GM18870 (cell line): ENCODE measurements at regions not wholly inside any gene's neighbourhood (a gene's known extent, or its start where the extent isn't known, plus 50 kb on each side); places are given as distances from the start of the nearest gene placed in this dataset.

Experiments
- ATAC-seq: cut with Tn5 transposase; IDR thresholded peaks from one replicate; pipeline ENCODE4 v1.9.1; 2021; ENCODE audit warnings: moderate library complexity; ENCODE audit not compliant: unreplicated experiment

- no peak for ATAC-seq
These were observed 55.8 kb downstream of the KCNE4 start for GRCh38 chr2:223107825-223108224.

GRCh38 chr2:223108351-223109050 is 56.5 kb downstream of the KCNE4 start:
- no peak for ATAC-seq

- ATAC-seq = no peak
These were observed 57.4 kb downstream of the KCNE4 start for GRCh38 chr2:223109341-223109740.

GRCh38 chr2:223113161-223113560 is 61.2 kb downstream of the KCNE4 start:
- no peak for ATAC-seq

GRCh38 chr2:223114170-223114569 is 62.2 kb downstream of the KCNE4 start:
- ATAC-seq = no peak

- no peak for ATAC-seq
These were observed 62.9 kb downstream of the KCNE4 start for GRCh38 chr2:223114917-223115316.

- no peak for ATAC-seq
These were observed 65.5 kb downstream of the KCNE4 start for GRCh38 chr2:223117533-223117932.

- no peak for ATAC-seq
These were observed 69.3 kb downstream of the KCNE4 start for GRCh38 chr2:223121283-223121682.

- ATAC-seq = no peak
These were observed 70.8 kb downstream of the KCNE4 start for GRCh38 chr2:223122781-223123180.

- no peak for ATAC-seq
These were observed 72.0 kb downstream of the KCNE4 start for GRCh38 chr2:223123855-223124610.

GRCh38 chr2:223141606-223142005 is 89.6 kb downstream of the KCNE4 start:
- no peak for ATAC-seq

GRCh38 chr2:223142118-223142517 is 90.1 kb downstream of the KCNE4 start:
- ATAC-seq = no peak

- ATAC-seq = no peak
These were observed 95.4 kb downstream of the KCNE4 start for GRCh38 chr2:223147431-223147830.

- ATAC-seq = no peak
These were observed 96.5 kb downstream of the KCNE4 start for GRCh38 chr2:223148516-223148915.

GRCh38 chr2:223155956-223156355 is 104.0 kb downstream of the KCNE4 start:
- no peak for ATAC-seq

- no peak for ATAC-seq
These were observed 110.0 kb downstream of the KCNE4 start for GRCh38 chr2:223161873-223162458.

GRCh38 chr2:223165423-223166214 is 113.6 kb downstream of the KCNE4 start:
- no peak for ATAC-seq

GRCh38 chr2:223166215-223166493 is 114.2 kb downstream of the KCNE4 start:
- ATAC-seq = no peak

GRCh38 chr2:223166983-223167650 is 115.1 kb downstream of the KCNE4 start:
- ATAC-seq = peak; percentile 38

- peak; percentile 75 for ATAC-seq
These were observed 118.0 kb downstream of the KCNE4 start for GRCh38 chr2:223169830-223170605.
